HG02610 (cell line): ENCODE measurements at regions not wholly inside any gene's neighbourhood (a gene's known extent, or its start where the extent isn't known, plus 50 kb on each side); places are given as distances from the start of the nearest gene placed in this dataset.

Experiments used
- ATAC-seq: cut with Tn5 transposase; IDR thresholded peaks from one replicate; pipeline ENCODE4 v1.9.1; 2021; ENCODE audit warnings: mild to moderate bottlenecking, moderate library complexity; ENCODE audit not compliant: unreplicated experiment

DNA sequence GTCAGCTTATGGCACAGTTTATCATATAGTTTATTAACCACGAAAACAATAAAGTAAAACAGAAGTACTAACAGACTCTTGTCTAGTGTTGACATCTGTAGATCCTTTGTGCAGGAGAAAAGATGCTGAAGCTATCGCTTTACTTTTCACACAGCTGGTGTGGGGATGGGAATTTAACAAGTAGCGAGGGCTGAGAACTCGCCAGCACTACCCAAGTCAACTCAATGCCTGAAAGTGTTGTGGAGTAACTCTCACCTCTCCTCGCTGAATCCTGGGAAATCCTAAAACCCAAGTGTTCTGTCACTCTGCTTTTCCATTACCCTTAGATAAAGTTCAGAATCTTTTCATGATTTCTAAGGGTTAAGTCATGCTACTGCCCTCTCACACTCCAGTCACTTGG is 264.2 kb downstream of the BMP4 start:
- ATAC-seq, result no peak

DNA sequence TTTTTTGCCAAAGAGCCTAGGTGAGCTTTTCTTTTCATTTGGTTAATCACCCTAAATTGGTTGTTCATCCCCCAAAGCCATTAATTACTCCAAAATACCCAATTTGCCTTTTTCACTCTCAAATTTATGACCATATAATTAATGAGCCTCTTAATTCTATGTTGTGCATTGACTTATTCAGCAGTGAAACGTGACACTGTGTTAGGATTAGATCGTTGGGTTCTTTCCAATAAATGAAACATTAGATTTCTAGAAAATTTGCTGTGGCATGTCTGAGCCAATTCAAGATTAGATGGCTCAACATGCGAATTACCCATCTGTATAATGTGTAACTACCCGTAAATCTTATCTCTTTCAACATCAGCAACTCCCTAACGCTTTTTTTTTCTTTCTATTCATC is 273.4 kb downstream of the BMP4 start:
- no peak for ATAC-seq

DNA sequence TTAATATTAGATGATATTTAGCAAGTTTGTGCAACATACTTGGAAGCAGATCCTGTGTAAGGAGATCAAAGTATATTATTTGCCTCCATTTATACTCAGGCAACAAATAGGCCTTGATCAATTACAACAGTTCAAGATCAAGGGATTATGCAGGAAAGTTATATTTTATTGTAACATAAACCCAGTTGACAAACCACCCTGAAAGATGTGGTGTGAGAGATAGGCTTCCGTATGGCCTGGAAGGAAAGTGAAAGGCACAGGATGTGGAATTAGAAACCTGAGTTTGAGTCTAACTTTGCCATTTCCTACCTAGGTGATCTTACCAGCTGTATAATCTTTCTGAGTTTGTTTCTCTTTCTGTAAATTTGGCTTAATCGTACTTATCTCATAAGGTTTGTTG is 284.1 kb downstream of the BMP4 start:
- ATAC-seq, result no peak

DNA sequence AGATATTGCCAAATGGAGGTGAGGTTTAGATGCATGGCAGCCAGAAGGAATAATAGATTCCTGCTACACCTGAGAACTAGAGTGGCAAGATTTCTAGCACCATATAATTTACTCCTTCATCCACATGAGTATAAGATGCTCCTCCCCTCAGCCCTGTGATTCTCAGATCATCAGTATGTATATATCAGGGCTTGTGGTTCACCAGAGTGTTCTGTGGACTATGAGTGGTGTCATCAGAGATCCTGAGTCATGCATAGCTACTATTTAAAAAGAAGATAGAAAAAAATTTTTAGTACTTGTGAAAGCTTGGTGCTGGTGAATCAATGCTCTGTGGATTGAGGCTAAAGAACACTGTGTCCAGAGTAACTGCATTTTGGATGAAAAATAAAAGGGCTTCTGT is 285.9 kb downstream of the BMP4 start:
- ATAC-seq, result no peak

DNA sequence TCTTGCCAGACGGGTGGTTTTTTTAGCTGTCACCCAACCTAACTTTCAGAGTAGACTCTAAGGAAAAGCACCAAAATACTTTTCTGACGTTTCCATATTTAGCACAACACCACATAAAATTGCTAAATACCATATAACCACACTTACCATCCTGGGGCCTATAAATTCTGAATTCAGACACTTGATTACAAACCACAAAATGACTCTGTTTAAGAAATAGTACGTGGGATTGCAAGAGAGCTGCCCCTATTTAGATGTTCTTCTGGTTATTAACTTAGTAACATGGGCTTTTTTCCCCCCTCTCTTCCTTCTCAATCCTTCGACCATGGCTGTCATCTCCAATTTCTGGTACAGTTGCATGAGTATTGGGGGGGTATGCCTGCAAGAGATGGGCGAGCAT is 287.7 kb downstream of the BMP4 start:
- no peak for ATAC-seq

DNA sequence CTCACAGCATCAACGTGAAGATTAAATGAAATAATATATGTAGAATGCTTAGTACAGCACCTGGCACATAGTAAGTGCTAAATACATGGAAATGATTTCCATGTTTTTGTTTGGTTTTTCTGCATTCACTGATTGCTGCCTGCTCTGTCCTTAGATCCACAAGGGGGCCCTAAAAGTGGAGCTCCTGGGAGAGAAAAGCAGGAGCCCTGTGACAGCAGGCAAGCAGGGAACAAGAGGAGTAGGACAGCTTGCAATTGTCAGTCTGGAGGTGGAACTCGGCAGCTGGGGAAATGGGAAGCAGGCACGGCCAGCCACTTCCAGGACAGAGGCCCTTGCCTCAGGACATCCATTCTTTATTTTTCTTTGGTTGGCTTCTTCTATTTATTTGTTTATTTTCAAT is 292.9 kb downstream of the BMP4 start:
- no peak for ATAC-seq

DNA sequence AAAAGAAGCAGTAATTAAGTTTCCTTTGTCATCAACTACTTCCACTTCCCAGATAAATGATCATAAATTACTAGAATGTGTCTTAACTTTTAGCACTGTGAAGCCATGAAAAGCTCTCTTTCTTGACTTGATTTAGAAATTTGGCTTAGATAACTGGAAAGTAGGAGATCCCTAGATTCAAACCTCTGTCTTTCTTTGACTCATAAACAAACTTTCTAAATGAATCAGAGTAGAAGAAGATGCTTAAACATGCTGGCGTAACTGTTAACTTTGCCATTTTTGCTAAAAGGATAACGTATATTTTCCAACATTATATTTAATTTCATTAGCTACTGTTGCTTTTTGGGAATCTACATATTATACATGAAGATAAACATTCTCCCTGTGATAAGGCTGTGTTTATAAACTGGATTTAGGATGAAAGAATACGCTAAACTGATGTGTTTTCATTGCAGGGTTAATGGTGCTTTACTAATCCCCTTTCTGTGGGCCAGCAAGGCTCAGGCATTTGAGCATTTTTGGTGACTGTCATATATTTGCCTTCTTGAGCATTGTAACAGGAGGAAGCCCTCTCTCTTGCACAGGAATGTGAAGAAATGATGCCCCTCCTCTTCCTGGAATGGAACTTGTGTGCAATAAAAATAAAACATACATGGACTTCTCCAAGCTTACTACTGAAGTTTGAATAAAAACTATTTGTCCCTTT is 301.4 kb downstream of the BMP4 start:
- no peak for ATAC-seq

DNA sequence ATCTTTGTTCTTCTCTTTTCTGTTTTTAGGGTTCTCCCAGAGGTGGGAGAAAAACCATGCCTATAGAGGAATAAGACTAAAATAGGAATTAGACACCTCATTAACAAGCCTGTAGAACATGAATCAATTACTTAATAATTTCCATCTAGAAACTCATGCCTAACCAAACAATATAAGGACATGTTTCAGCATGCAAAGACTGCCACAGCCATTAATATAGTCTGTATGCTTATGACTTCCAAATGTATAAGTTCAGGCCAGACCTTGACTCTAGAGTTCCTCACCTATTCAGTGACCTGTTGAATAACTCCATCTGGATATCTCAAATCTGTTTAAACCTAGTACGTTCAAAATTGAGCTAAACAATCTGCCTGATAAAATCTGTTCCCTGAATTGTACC is 304.6 kb downstream of the BMP4 start:
- ATAC-seq, result no peak

DNA sequence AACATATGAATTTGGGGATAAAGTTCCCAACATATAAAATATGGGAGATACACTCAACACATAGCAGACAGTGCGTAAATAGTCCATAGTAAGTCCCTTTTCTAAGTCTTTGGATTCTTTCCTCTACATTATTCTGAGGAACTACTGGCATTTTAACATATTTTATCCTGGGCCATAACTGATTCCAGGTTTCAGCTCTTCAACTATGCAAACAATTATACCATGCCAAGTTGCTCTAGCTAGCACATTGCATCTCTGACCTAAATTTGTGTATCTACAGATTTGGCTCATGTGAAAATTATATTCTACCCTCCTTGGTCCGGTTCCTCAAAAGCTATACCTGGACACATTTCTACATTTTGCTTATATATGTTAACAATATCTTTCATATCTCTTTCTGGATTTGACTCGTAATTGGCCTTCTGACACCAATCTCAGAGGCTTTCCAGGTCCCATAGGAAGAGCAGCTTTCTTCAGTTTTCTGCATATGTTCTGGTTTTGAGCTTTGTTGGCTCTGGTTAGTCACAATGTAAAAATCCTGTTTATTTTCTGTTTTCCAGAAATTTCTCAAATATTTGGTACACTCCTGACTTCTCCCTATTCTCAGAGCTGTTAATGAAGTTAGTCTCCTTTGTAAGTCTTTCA is 305.4 kb downstream of the BMP4 start:
- ATAC-seq, result no peak

DNA sequence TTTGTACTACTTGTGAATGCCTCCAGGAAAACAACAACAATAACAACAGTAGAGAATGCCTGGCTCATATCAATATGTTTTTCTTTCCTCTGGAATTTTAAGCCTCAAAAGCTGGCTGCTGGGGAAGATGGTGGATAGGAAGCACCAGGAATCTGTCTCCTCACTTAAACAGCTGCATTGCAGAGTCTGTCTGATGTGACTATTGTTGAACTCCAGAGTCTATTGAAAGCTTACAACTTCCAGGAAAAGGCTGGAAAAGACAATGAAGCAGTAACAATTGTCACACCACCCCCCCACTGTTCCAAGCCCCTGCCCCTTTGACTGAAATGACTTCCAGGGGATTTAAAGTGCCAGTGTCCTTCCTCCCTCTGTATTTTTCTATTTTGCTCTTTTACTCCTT is 309.7 kb downstream of the BMP4 start:
- ATAC-seq, result no peak

DNA sequence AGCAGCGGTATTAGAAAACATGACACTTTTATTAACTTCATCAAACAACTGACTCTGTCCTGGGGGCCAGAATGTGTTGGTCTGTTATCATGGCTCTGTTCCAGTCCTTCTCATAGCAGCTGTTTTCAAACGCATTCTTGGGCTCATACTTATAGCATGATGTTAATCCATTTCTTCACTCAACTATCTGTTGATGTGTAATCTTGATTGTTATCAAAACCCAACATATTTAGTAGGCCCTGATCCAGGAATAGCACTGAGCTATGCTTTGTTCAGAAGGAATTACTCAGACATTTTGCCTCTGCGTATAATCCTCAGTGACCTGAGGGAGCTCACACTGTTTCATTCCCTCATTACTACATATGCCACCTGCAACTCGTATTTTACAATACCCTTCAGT is 315.9 kb downstream of the BMP4 start:
- no peak for ATAC-seq

DNA sequence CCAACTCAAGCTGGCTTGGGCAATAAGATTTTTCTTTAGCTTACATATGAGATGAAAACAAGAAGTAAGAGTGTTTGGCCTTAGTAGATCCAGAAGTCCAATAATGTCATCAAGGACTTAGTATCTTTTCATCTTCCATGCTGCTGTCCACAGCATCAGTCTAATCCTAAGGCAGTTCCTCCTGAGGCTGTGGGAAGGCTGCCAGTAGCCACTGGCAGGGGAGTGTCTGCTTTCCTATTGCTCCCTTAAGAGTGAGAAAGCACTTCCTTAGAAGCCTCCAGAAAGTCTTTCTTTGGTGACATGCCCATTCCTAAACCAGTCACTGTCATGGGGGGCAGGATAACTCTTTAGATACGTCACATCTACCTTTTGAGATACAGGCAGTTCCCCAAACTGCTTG is 317.7 kb downstream of the BMP4 start:
- no peak for ATAC-seq

DNA sequence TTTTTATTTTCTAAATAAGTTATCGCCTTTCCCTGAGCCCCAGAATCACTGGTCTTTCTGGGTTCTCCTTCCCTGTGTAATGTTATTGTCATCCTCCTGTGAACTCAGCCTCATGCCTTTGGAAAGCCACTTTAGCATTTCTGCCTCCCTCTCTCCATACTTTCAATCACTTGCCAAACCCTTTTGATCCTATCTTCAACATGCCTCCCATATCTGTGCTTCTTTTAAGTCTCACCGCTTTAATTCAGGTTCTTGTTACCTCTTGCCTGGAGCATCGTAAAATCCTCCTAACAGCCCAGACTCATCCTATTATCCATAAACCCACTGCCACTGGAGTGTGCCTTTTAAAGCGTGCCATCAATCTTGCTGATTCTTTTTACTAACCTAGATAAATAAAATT is 321.8 kb downstream of the BMP4 start:
- ATAC-seq, result no peak

DNA sequence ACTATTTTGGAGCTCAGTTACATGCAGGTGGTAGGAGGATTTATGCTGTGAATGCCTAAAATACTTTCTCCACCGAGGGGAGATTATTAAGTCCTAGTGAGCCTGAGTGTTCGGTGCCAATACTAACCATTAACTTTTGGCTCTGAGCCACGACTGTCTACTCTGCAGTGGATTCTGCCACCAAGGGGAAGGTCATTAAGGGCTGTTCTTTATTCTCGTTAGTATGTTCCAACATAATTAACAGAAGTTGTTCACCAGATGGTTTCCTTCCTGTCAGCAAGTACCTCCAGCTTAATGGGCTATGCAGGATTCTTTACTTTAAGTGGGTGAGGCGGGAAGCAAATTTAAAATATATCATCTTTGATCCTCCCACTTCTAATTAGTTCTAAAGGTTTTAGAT is 326.3 kb downstream of the BMP4 start:
- ATAC-seq, result no peak

DNA sequence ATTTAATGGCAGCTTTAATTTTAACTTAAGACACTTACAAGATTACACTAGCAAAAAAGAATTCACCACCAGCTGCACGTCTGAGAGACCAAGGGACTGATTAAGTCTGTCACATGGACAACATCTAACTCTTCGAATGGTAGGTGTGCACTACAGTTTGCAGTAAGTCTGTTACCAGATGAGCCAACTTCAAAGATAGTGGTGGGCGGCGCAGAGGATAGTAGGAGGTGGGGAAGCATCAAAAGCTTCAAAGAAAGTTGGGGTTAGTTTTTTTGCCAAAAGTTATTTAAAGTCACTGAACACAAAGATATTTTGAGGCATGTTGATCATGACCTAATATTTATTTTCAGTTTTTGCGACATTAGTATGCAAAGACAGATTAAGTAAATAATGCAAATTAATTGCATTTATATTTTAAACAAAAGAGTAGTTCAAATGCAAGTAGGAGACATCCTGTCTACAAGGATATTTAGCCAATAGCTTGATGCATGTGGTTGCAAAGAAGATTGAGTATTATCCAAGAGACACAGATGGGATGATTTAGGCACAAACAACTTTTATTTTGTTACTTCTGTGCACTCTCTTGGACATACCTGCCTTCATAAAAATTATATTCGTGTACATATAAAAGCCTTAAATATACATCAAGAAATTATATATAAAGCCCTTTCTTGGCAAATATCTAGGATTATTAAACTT is 327.7 kb downstream of the BMP4 start:
- ATAC-seq, result no peak

DNA sequence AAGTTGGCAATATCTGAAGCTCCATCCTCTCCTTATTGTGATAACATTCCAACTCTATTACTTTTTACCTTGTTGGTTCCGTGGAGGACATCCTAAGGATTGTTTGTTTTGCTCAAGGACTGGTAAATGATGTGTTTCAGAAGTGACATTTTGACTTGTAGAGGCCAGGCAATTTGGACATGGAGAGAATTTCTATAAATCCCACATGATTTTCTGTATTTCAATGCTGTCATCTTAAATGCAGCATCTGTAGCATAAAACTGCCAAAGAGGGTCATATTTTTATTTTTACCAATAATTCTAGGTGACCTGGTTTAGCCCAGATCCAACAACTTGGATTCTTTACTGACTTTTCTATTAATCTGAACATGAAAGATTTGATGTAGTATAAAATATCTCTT is 328.4 kb downstream of the BMP4 start:
- ATAC-seq, result no peak

DNA sequence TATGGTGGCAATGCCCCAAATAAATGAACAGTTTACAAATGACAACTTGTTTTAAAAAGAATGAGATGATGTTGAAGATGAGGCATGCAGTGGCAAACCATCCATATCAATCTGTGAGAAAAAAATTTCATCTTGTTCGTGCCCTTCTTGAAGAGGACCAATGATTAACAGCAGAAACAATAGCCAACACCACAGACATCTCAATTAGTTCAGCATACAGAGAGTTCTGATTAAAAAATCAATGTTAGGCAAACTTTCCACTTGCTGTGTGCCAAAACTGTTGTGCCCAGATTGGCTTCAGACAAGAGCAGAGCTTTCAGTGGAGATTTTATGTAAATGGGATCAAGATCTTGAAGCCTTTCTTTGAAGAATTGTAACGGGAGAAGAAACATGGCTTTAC is 329.9 kb downstream of the BMP4 start:
- no peak for ATAC-seq

DNA sequence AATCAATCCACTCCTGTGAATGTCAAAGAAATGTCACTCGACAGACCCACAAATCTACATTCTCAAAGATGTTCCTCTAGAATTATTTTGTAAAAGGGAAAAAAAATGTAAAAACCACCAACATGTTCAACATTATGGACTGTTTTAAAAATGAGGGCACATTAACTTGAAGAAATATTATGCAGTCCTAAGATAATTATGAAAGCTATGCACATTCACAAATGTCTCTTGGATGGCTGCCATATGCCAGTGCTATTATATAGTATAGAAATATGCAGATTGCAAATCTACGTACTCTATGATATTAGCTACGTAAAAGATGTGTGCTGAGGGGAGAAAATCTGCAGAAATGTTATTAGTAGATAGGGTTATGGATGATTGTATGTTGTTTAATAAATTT is 334.2 kb downstream of the BMP4 start:
- ATAC-seq, result no peak

DNA sequence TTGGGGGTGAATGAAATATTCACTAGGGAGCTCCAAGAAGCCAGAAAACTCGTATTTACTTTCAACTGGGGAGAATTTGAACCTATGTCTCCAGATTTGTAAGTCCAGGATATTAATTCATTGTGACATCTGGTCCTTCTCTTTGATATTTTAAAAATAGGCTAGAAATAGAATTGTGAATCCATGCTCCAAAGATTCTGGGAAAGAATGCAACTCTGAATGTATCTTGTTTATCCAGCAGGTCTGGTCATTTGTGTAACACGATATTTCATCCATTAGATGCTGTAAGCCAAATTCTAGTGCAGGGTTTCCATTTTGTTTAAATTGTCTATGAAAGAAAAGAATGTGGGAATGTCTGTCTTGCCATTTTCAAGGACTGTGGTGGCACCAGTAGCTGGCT is 334.7 kb downstream of the BMP4 start:
- no peak for ATAC-seq

DNA sequence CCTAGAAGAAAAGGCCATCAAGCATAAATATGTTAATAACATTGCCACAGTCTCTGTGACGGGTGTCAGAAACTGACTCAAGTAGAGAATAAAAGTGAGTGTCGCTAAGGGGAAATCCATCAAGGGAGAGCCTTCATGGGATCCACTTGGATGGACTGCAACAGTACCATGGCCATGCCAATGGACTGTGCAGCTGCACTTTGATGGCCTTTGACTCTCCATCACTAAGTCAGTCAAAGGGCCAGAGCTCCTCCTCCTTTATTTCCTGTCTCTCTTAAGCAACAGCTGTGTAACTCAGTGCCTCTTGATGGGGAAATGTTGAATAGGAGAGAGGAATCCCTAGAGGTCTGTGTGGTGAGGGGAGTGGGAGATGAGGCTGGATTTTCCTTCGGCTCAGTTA is 335.2 kb downstream of the BMP4 start:
- peak; percentile 73 for ATAC-seq

DNA sequence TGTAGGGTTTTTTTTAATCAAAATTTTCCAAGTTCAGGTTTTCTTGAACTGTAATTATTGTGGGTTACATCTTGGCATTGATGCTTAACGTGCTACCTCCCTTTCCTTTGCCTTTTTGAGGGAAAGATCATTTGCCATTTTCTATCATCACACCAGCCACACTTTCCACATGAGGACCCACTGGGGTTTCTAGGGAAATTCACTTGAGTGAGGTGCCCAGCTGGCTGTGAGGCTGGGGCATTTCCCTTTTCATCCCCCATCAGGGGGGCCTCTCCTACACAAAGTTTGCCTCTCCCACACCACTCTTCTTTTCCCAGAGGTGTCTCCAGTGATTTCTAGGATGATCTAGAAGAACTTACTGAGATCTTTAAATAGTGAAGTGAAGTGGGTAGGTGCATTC is 335.7 kb downstream of the BMP4 start:
- ATAC-seq, result peak; percentile 62

DNA sequence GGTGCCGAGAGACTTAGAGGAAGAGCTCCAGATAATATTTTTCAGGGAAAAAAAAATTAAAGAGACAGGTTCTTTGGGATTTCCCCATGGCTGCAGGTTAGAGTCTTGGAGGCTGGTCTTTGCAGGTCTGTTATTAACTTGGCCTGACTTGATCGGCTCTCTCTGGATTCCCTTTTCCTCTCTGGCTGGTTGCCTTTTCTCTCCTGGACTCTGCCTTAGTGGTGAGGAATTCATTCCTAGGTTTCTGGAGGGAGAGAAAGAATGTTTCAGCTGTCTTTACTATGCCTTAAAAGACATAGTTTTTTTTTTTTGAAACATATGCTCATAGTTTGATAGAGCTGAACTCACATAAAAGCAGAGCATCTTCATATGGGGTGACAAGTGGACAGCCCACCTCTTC is 336.3 kb downstream of the BMP4 start:
- ATAC-seq, result no peak
